Ectodermal cell (in vitro differentiated cells): ENCODE measurements at regions not wholly inside any gene's neighbourhood (a gene's known extent, or its start where the extent isn't known, plus 50 kb on each side); places are given as distances from the start of the nearest gene placed in this dataset.
"Not testable (repeated sequence)": the region's sequence is repeated elsewhere in the genome, so short reads cannot be mapped to it uniquely, and the experiment has no call there.

Experiments used
- H3K27ac ChIP-seq: 2 replicates; pipeline ENCODE4 v1.7.0; 2013; ENCODE audit warnings: mild to moderate bottlenecking, low read depth, low read length; ENCODE audit not compliant: insufficient read depth, poor library complexity, severe bottlenecking
- H3K27me3 ChIP-seq: 2 replicates; pipeline ENCODE4 v1.7.0; 2013; ENCODE audit warnings: mild to moderate bottlenecking, low read length; ENCODE audit not compliant: insufficient read depth, control insufficient read depth, poor library complexity, severe bottlenecking
- H3K36me3 ChIP-seq: one replicate; pipeline ENCODE4 v1.7.0; 2013; ENCODE audit warnings: low read length; ENCODE audit not compliant: control insufficient read depth, insufficient read depth
- H3K4me1 ChIP-seq: one replicate; pipeline ENCODE4 v1.7.0; 2013; ENCODE audit warnings: low read length; ENCODE audit not compliant: control insufficient read depth, insufficient read depth
- H3K4me3 ChIP-seq: 2 replicates; pipeline ENCODE4 v1.7.0; 2013; ENCODE audit warnings: low read depth, low read length, control low read depth; ENCODE audit not compliant: insufficient read depth
- H3K9me3 ChIP-seq: 2 replicates; pipeline ENCODE4 v1.7.0; 2013; ENCODE audit warnings: mild to moderate bottlenecking, low read length, moderate library complexity; ENCODE audit not compliant: control insufficient read depth
- WGBS, 2 experiments: methylation state at CpG; one replicate each; pipeline ENCODE4 v1.1.7; 2013; ENCODE audit warnings: missing lambda C conversion rate in 2 of 2; 5-methylcytosine and 5-hydroxymethylcytosine counted together

GRCh38 chr12:114616081-114616480, 67.9 kb downstream of the TBX3 start:
- no peaks in the 10 kb centered on the region for H3K4me1 ChIP-seq
- H3K4me3 ChIP-seq, result no peak overlapping the region
- H3K27ac ChIP-seq, result no peak overlapping the region
- H3K36me3 ChIP-seq, result no peaks in the 10 kb centered on the region
- H3K27me3 ChIP-seq, result no peaks in the 10 kb centered on the region
- no peaks in the 10 kb centered on the region for H3K9me3 ChIP-seq
- 90% methylated on average over 7 of the region's 7 CpGs for WGBS, 2 experiments

- no peak overlapping the region for H3K4me3 ChIP-seq
- WGBS, 2 experiments, result 80 to 89% methylated on average over 3 of the region's 3 CpGs
- no peaks in the 10 kb centered on the region for H3K27me3 ChIP-seq
- H3K36me3 ChIP-seq, result no peaks in the 10 kb centered on the region
- H3K27ac ChIP-seq, result no peak overlapping the region
- H3K4me1 ChIP-seq, result no peaks in the 10 kb centered on the region
- H3K9me3 ChIP-seq, result no peaks in the 10 kb centered on the region
Observed at GRCh38 chr12:114614040-114614439, 69.9 kb downstream of the TBX3 start.

GRCh38 chr12:114612062-114612461, 71.9 kb downstream of the TBX3 start:
- H3K27ac ChIP-seq, result no peak overlapping the region
- H3K9me3 ChIP-seq, result no peaks in the 10 kb centered on the region
- no peaks in the 10 kb centered on the region for H3K36me3 ChIP-seq
- H3K4me1 ChIP-seq, result no peaks in the 10 kb centered on the region
- H3K27me3 ChIP-seq, result no peaks in the 10 kb centered on the region
- no peak overlapping the region for H3K4me3 ChIP-seq
- WGBS, 2 experiments, result 89 to 94% methylated on average over 6 of the region's 6 CpGs

GRCh38 chr12:114611145-114612018, 72.6 kb downstream of the TBX3 start:
- no peaks in the 10 kb centered on the region for H3K27me3 ChIP-seq
- no peaks in the 10 kb centered on the region for H3K4me1 ChIP-seq

GRCh38 chr12:114608509-114608908, 75.5 kb downstream of the TBX3 start:
- Histone ChIP-seq H3K27me3 (no peaks in the 10 kb centered on the region), H3K4me1 (no peaks in the 10 kb centered on the region), H3K9me3 (no peaks in the 10 kb centered on the region), H3K4me3 (no peak overlapping the region), H3K36me3 (no peaks in the 10 kb centered on the region), H3K27ac (no peak overlapping the region)
- WGBS, 2 experiments, result 83 to 89% methylated on average over 3 of the region's 3 CpGs

More at GRCh38 chr12:114611145-114612018, 72.6 kb downstream of the TBX3 start:
- no peaks in the 10 kb centered on the region for H3K36me3 ChIP-seq
- WGBS, 2 experiments, result 91 to 95% methylated on average over 8 of the region's 8 CpGs
- no peak overlapping the region for H3K27ac ChIP-seq
- H3K9me3 ChIP-seq, result no peaks in the 10 kb centered on the region
- no peak overlapping the region for H3K4me3 ChIP-seq

- H3K4me1 ChIP-seq, result no peaks in the 10 kb centered on the region
- 87 to 95% methylated on average over 3 of the region's 3 CpGs for WGBS, 2 experiments
- H3K36me3 ChIP-seq, result no peaks in the 10 kb centered on the region
- no peak overlapping the region for H3K4me3 ChIP-seq
- no peak overlapping the region for H3K27ac ChIP-seq
- H3K27me3 ChIP-seq, result no peaks in the 10 kb centered on the region
- H3K9me3 ChIP-seq, result no peaks in the 10 kb centered on the region
Observed at GRCh38 chr12:114605918-114606317, 78.1 kb downstream of the TBX3 start.

GRCh38 chr12:114604606-114605005, 79.4 kb downstream of the TBX3 start:
- Histone ChIP-seq H3K4me3 (no peak overlapping the region), H3K27ac (no peak overlapping the region), H3K9me3 (no peaks in the 10 kb centered on the region), H3K4me1 (no peaks in the 10 kb centered on the region), H3K27me3 (no peaks in the 10 kb centered on the region), H3K36me3 (no peaks in the 10 kb centered on the region)
- 80 to 81% methylated on average over 5 of the region's 5 CpGs for WGBS, 2 experiments

GRCh38 chr12:114600584-114600983, 83.4 kb downstream of the TBX3 start:
- H3K4me1 ChIP-seq, H3K36me3 ChIP-seq, H3K9me3 ChIP-seq, H3K4me3 ChIP-seq, H3K27me3 ChIP-seq, H3K27ac ChIP-seq: not testable (repeated sequence)
- WGBS, 2 experiments, result 96% methylated on average over 2 of the region's 2 CpGs

- 42 to 69% methylated on average over 1 of the region's 2 CpGs for WGBS, 2 experiments
- no peaks in the 10 kb centered on the region for H3K9me3 ChIP-seq
- no peaks in the 10 kb centered on the region for H3K4me1 ChIP-seq
- H3K36me3 ChIP-seq, result no peaks in the 10 kb centered on the region
- no peak overlapping the region for H3K27ac ChIP-seq
- H3K4me3 ChIP-seq, result no peak overlapping the region
- no peaks in the 10 kb centered on the region for H3K27me3 ChIP-seq
Observed at GRCh38 chr12:114598111-114598510, 85.9 kb downstream of the TBX3 start.

- Histone ChIP-seq H3K4me1 (no peaks in the 10 kb centered on the region), H3K4me3 (no peak overlapping the region), H3K9me3 (no peaks in the 10 kb centered on the region)
Observed at GRCh38 chr12:114592946-114593345, 91.0 kb downstream of the TBX3 start.

More at GRCh38 chr12:114592946-114593345, 91.0 kb downstream of the TBX3 start:
- Histone ChIP-seq H3K27me3 (no peaks in the 10 kb centered on the region), H3K27ac (no peak overlapping the region), H3K36me3 (no peaks in the 10 kb centered on the region)
